ENCODE measurements at regions not wholly inside any gene's neighbourhood (a gene's known extent, or its start where the extent isn't known, plus 50 kb on each side); places are given as distances from the start of the nearest gene placed in this dataset.

- DNase-seq: no peak
Measured at GRCh38 chr2:123080331-123080730, 944.8 kb upstream of the CNTNAP5 start.

GRCh38 chr2:123085484-123085883 is 939.6 kb upstream of the CNTNAP5 start:
- DNase-seq: no peak

- DNase-seq: no peak
Measured at GRCh38 chr2:123086613-123087385, 938.3 kb upstream of the CNTNAP5 start.

- DNase-seq: no peak
Measured at GRCh38 chr2:123091471-123091870, 933.6 kb upstream of the CNTNAP5 start.

GRCh38 chr2:123093199-123093598 is 931.9 kb upstream of the CNTNAP5 start:
- DNase-seq: no peak

GRCh38 chr2:123095219-123095835 is 929.8 kb upstream of the CNTNAP5 start:
- DNase-seq: no peak

GRCh38 chr2:123098619-123099018 is 926.5 kb upstream of the CNTNAP5 start:
- no peak for DNase-seq

- no peak for DNase-seq
Measured at GRCh38 chr2:123101434-123101833, 923.7 kb upstream of the CNTNAP5 start.

- no peak for DNase-seq
Measured at GRCh38 chr2:123103902-123104301, 921.2 kb upstream of the CNTNAP5 start.

GRCh38 chr2:123116595-123116994 is 908.5 kb upstream of the CNTNAP5 start:
- DNase-seq: no peak

- DNase-seq: no peak
Measured at GRCh38 chr2:123127236-123127635, 897.9 kb upstream of the CNTNAP5 start.

- DNase-seq: no peak
Measured at GRCh38 chr2:123128951-123129350, 896.1 kb upstream of the CNTNAP5 start.

- DNase-seq: no peak
Measured at GRCh38 chr2:123136419-123136818, 888.7 kb upstream of the CNTNAP5 start.

GRCh38 chr2:123144082-123144481 is 881.0 kb upstream of the CNTNAP5 start:
- DNase-seq: no peak

- DNase-seq: no peak
Measured at GRCh38 chr2:123153041-123153440, 872.0 kb upstream of the CNTNAP5 start.

GRCh38 chr2:123154195-123154594 is 870.9 kb upstream of the CNTNAP5 start:
- no peak for DNase-seq

- no peak for DNase-seq
Measured at GRCh38 chr2:123157016-123157415, 868.1 kb upstream of the CNTNAP5 start.

- no peak for DNase-seq
Measured at GRCh38 chr2:123162400-123163016, 862.6 kb upstream of the CNTNAP5 start.

GRCh38 chr2:123163398-123163797 is 861.7 kb upstream of the CNTNAP5 start:
- DNase-seq: no peak

GRCh38 chr2:123164216-123164615 is 860.9 kb upstream of the CNTNAP5 start:
- DNase-seq: no peak

GRCh38 chr2:123165616-123166015 is 859.5 kb upstream of the CNTNAP5 start:
- DNase-seq: no peak

- DNase-seq: no peak
Measured at GRCh38 chr2:123179526-123179925, 845.6 kb upstream of the CNTNAP5 start.

GRCh38 chr2:123195957-123196356 is 829.1 kb upstream of the CNTNAP5 start:
- no peak for DNase-seq

- no peak for DNase-seq
Measured at GRCh38 chr2:123200035-123200434, 825.1 kb upstream of the CNTNAP5 start.
